Upper lobe of left lung (tissue), 6 donors: ENCODE measurements at regions not wholly inside any gene's neighbourhood (a gene's known extent, or its start where the extent isn't known, plus 50 kb on each side); places are given as distances from the start of the nearest gene placed in this dataset.

Source experiments
- ATAC-seq, 2 donors: fragments of 200-7000 bp; cut with Tn5 transposase; one replicate each; pipeline ENCODE4 v1.9.1; 2022; ENCODE audit warnings: mild to moderate bottlenecking in 2 of 2, moderate library complexity in 2 of 2; ENCODE audit not compliant: low FRiP score in 2 of 2
- DNase-seq, 2 donors: peaks; one replicate each; pipeline ENCODE4 v3.0.0-alpha.2; 2019 to 2020
- H3K27ac ChIP-seq, 4 donors: fragments of 200-600 bp; sonication (generic); one replicate each; pipeline ENCODE4 v1.5.1; 2016 to 2019
- H3K27me3 ChIP-seq, 4 donors: fragments of 200-600 bp; sonication (generic); one replicate each; pipeline ENCODE4 v1.5.1; 2017 to 2019
- H3K36me3 ChIP-seq, 4 donors: fragments of 200-600 bp; sonication (generic); one replicate each; pipeline ENCODE4 v1.5.1; 2016 to 2019
- H3K4me1 ChIP-seq, 4 donors: fragments of 200-600 bp; sonication (generic); one replicate each; pipeline ENCODE4 v1.5.1; 2018 to 2019
- H3K4me3 ChIP-seq, 4 donors: fragments of 200-600 bp; sonication (generic); one replicate each; pipeline ENCODE4 v1.5.1; 2017 to 2019; ENCODE audit warnings: mild to moderate bottlenecking in 2 of 4, moderate library complexity in 1 of 4
- H3K9me3 ChIP-seq, 4 donors: fragments of 200-600 bp; sonication (generic); one replicate each; pipeline ENCODE4 v1.5.1; 2018 to 2019
- CTCF ChIP-seq, 6 experiments: fragments of 450-650 bp in 4 of 6; fragments of 200-600 bp in 2 of 6; sonication (generic) in 2 of 6; IDR thresholded peaks; one replicate each; pipeline ENCODE4 v1.5.1; 2016 to 2019; ENCODE audit warnings: antibody characterized with exemption in 6 of 6
- EP300 ChIP-seq, 4 donors: sonication (generic); formaldehyde crosslinking; IDR thresholded peaks; one replicate each; pipeline ENCODE4 v1.5.1; 2017; ENCODE audit warnings: antibody characterized with exemption in 4 of 4, control low read depth in 2 of 4
- POLR2A ChIP-seq, 4 donors: fragments of 450-650 bp; IDR thresholded peaks; one replicate each; pipeline ENCODE4 v1.5.1; 2016 to 2017; ENCODE audit warnings: antibody characterized with exemption in 4 of 4, mild to moderate bottlenecking in 2 of 4
- POLR2AphosphoS5 ChIP-seq, 2 donors: sonication (generic); formaldehyde crosslinking; IDR thresholded peaks; one replicate each; pipeline ENCODE4 v1.5.1; 2017; ENCODE audit warnings: antibody characterized with exemption in 2 of 2
- WGBS, 2 donors: methylation state at CpG; one replicate each; pipeline ENCODE4 v1.1.5; 2017 to 2018; 5-methylcytosine and 5-hydroxymethylcytosine counted together
- donor health status: DM: no; HTN: no; CAD: no; lungs with moderate emphysema.
- donor health status: DM: no; HTN: yes; CAD: no; lungs with severe emphysema.

- H3K36me3 ChIP-seq, result no peaks in the 10 kb centered on the region
- no peak for ATAC-seq
- no peaks in the 10 kb centered on the region for H3K9me3 ChIP-seq
- H3K4me3 ChIP-seq, result no peak overlapping the region
- H3K4me1 ChIP-seq, result no peaks in the 10 kb centered on the region
- no peak for DNase-seq
- H3K27ac ChIP-seq, result no peak overlapping the region
- TF ChIP-seq EP300 (IDR thresholded peaks at IDR 0.05) (no peak), CTCF (IDR thresholded peaks at IDR 0.05) (no peak), POLR2AphosphoS5 (IDR thresholded peaks at IDR 0.05) (no peak), POLR2A (IDR thresholded peaks at IDR 0.05) (no peak)
- no peaks in the 10 kb centered on the region for H3K27me3 ChIP-seq
Observed at GRCh38 chr18:29494371-29494770, 1317.4 kb upstream of the CDH2 start.

- Histone ChIP-seq H3K36me3 (no peaks in the 10 kb centered on the region), H3K4me3 (no peak overlapping the region), H3K9me3 (no peaks in the 10 kb centered on the region), H3K27me3 (no peaks in the 10 kb centered on the region), H3K4me1 (no peaks in the 10 kb centered on the region), H3K27ac (no peak overlapping the region)
- WGBS, 2 donors, result 44 to 47% methylated on average over 2 of the region's 2 CpGs
- no peak for DNase-seq
- no peak for TF ChIP-seq POLR2A (IDR thresholded peaks at IDR 0.05)
- TF ChIP-seq CTCF (IDR thresholded peaks at IDR 0.05), result no peak
- no peak for TF ChIP-seq POLR2AphosphoS5 (IDR thresholded peaks at IDR 0.05)
- TF ChIP-seq EP300 (IDR thresholded peaks at IDR 0.05), result no peak
- ATAC-seq, result no peak
Observed at GRCh38 chr18:29491907-29492306, 1315.0 kb upstream of the CDH2 start.

GRCh38 chr18:29488617-29489016 lies 1311.7 kb upstream of the CDH2 start:
- DNase-seq, result no peak
- no peak for TF ChIP-seq POLR2A (IDR thresholded peaks at IDR 0.05)
- no peak for TF ChIP-seq EP300 (IDR thresholded peaks at IDR 0.05)
- no peak for TF ChIP-seq CTCF (IDR thresholded peaks at IDR 0.05)
- no peak for TF ChIP-seq POLR2AphosphoS5 (IDR thresholded peaks at IDR 0.05)
- Histone ChIP-seq H3K27ac (no peak overlapping the region), H3K36me3 (no peaks in the 10 kb centered on the region), H3K4me3 (no peak overlapping the region), H3K9me3 (no peaks in the 10 kb centered on the region), H3K4me1 (no peaks in the 10 kb centered on the region), H3K27me3 (no peaks in the 10 kb centered on the region)
- WGBS, 2 donors, result 43 to 44% methylated on average over 2 of the region's 2 CpGs
- ATAC-seq, result no peak

GRCh38 chr18:29465526-29465925 lies 1288.6 kb upstream of the CDH2 start:
- Histone ChIP-seq H3K4me1 (no peaks in the 10 kb centered on the region), H3K27ac (no peak overlapping the region), H3K36me3 (no peaks in the 10 kb centered on the region), H3K27me3 (no peaks in the 10 kb centered on the region), H3K4me3 (no peak overlapping the region), H3K9me3 (no peaks in the 10 kb centered on the region)
- no peak for TF ChIP-seq POLR2A (IDR thresholded peaks at IDR 0.05)
- TF ChIP-seq POLR2AphosphoS5 (IDR thresholded peaks at IDR 0.05), result no peak
- TF ChIP-seq EP300 (IDR thresholded peaks at IDR 0.05), result no peak
- TF ChIP-seq CTCF (IDR thresholded peaks at IDR 0.05), result no peak
- ATAC-seq (no peak), DNase-seq (no peak)

GRCh38 chr18:29459972-29460371 lies 1283.0 kb upstream of the CDH2 start:
- no peaks in the 10 kb centered on the region for H3K4me1 ChIP-seq
- H3K9me3 ChIP-seq, result no peaks in the 10 kb centered on the region
- no peak overlapping the region for H3K27ac ChIP-seq
- no peak for ATAC-seq
- H3K27me3 ChIP-seq, result no peaks in the 10 kb centered on the region
- no peak overlapping the region for H3K4me3 ChIP-seq
- no peak for DNase-seq
- TF ChIP-seq CTCF (IDR thresholded peaks at IDR 0.05), result no peak
- no peak for TF ChIP-seq EP300 (IDR thresholded peaks at IDR 0.05)
- no peak for TF ChIP-seq POLR2A (IDR thresholded peaks at IDR 0.05)
- TF ChIP-seq POLR2AphosphoS5 (IDR thresholded peaks at IDR 0.05), result no peak
- no peaks in the 10 kb centered on the region for H3K36me3 ChIP-seq
